Naive B cell (primary cell): ENCODE measurements at regions not wholly inside any gene's neighbourhood (a gene's known extent, or its start where the extent isn't known, plus 50 kb on each side); places are given as distances from the start of the nearest gene placed in this dataset.

ENCODE experiments used
- ATAC-seq, 2 donors: fragments of 150-1000 bp; cut with Tn5 transposase; 2 replicates each; pipeline ENCODE4 v1.10.0; 2021; ENCODE audit warnings: low read depth in 2 of 2, mild to moderate bottlenecking in 2 of 2, moderate library complexity in 2 of 2
- DNase-seq: peaks from one replicate; pipeline ENCODE4 v3.0.0; 2022
- H3K27ac Mint-ChIP-seq, 6 donors: one replicate each; pipeline ENCODE4 v1.8.0; 2020 to 2022; ENCODE audit warnings: mild to moderate bottlenecking in 6 of 6, mixed read lengths in 6 of 6, moderate library complexity in 5 of 6, inconsistent platforms in 2 of 6
- H3K27me3 Mint-ChIP-seq, 3 donors: one replicate each; pipeline ENCODE4 v1.8.0; 2021 to 2022; ENCODE audit warnings: mixed read lengths in 3 of 3, mild to moderate bottlenecking in 1 of 3
- H3K36me3 Mint-ChIP-seq, 2 donors: one replicate each; pipeline ENCODE4 v1.8.0; 2020 to 2022; ENCODE audit warnings: mixed read lengths in 2 of 2, inconsistent platforms in 1 of 2, mild to moderate bottlenecking in 1 of 2
- H3K4me1 Mint-ChIP-seq, 3 donors: one replicate each; pipeline ENCODE4 v1.8.0; 2020 to 2022; ENCODE audit warnings: mixed read lengths in 3 of 3, inconsistent platforms in 1 of 3, mild to moderate bottlenecking in 1 of 3, moderate library complexity in 1 of 3
- H3K4me3 Mint-ChIP-seq, 8 donors: one replicate each; pipeline ENCODE4 v1.8.0; 2020 to 2022; ENCODE audit warnings: mild to moderate bottlenecking in 8 of 8, mixed read lengths in 8 of 8, moderate library complexity in 8 of 8, inconsistent platforms in 2 of 8
- H3K9me3 Mint-ChIP-seq, 7 donors: one replicate each; pipeline ENCODE4 v1.8.0; 2020 to 2022; ENCODE audit warnings: mixed read lengths in 7 of 7, mild to moderate bottlenecking in 5 of 7, inconsistent platforms in 2 of 7, moderate library complexity in 1 of 7

- no peak for ATAC-seq
Measured at GRCh38 chr16:73616166-73616753, 568.3 kb upstream of the ZFHX3 start.

GRCh38 chr16:73615071-73615940, 567.4 kb upstream of the ZFHX3 start:
- Mint-ChIP-seq H3K36me3 (no peaks in the 10 kb centered on the region), H3K27me3 (peaks cover 0 to 34% (median 23%) of the 10 kb centered on the region in 3 donors), H3K4me1 (no peaks in the 10 kb centered on the region), H3K9me3 (peaks cover 0 to 7% (median 2%) of the 10 kb centered on the region in 7 donors), H3K27ac (no peak overlapping the region), H3K4me3 (no peak overlapping the region)
- no peak for ATAC-seq
- DNase-seq: no peak

More at GRCh38 chr16:73616166-73616753, 568.3 kb upstream of the ZFHX3 start:
- Mint-ChIP-seq H3K4me3 (no peak overlapping the region), H3K27ac (no peak overlapping the region), H3K9me3 (peaks cover 0 to 5% (median 2%) of the 10 kb centered on the region in 7 donors), H3K4me1 (no peaks in the 10 kb centered on the region), H3K27me3 (peaks cover 0 to 28% (median 16%) of the 10 kb centered on the region in 3 donors), H3K36me3 (no peaks in the 10 kb centered on the region)
- no peak for DNase-seq

- Mint-ChIP-seq H3K27ac (no peak overlapping the region), H3K36me3 (no peaks in the 10 kb centered on the region), H3K9me3 (peaks cover 0 to 7% (median 2%) of the 10 kb centered on the region in 7 donors), H3K4me3 (no peak overlapping the region), H3K4me1 (no peaks in the 10 kb centered on the region), H3K27me3 (peaks cover 0 to 36% (median 22%) of the 10 kb centered on the region in 3 donors)
- no peak for DNase-seq
- ATAC-seq: no peak
Measured at GRCh38 chr16:73614131-73614530, 566.2 kb upstream of the ZFHX3 start.

- ATAC-seq (no peak), DNase-seq (no peak)
- H3K27ac Mint-ChIP-seq: no peak overlapping the region
- peaks cover 0 to 4% of the 10 kb centered on the region in 2 donors for H3K36me3 Mint-ChIP-seq
- no peak overlapping the region for H3K4me3 Mint-ChIP-seq
- no peaks in the 10 kb centered on the region for H3K4me1 Mint-ChIP-seq
- H3K27me3 Mint-ChIP-seq: peaks cover 0 to 34% (median 29%) of the 10 kb centered on the region in 3 donors
- H3K9me3 Mint-ChIP-seq: peaks cover 0 to 10% (median 4%) of the 10 kb centered on the region in 7 donors
Measured at GRCh38 chr16:73610605-73611156, 562.8 kb upstream of the ZFHX3 start.

GRCh38 chr16:73610160-73610559, 562.2 kb upstream of the ZFHX3 start:
- peaks cover 0 to 28% (median 24%) of the 10 kb centered on the region in 3 donors for H3K27me3 Mint-ChIP-seq
- peaks cover 0 to 4% of the 10 kb centered on the region in 2 donors for H3K36me3 Mint-ChIP-seq
- H3K9me3 Mint-ChIP-seq: peaks cover 0 to 10% (median 4%) of the 10 kb centered on the region in 7 donors
- no peak for ATAC-seq
- DNase-seq: no peak
- no peak overlapping the region for H3K27ac Mint-ChIP-seq
- no peaks in the 10 kb centered on the region for H3K4me1 Mint-ChIP-seq
- H3K4me3 Mint-ChIP-seq: no peak overlapping the region

- Mint-ChIP-seq H3K27ac (no peak overlapping the region), H3K27me3 (peaks cover 0 to 22% (median 20%) of the 10 kb centered on the region in 3 donors), H3K4me3 (no peak overlapping the region), H3K9me3 (peaks cover 0 to 10% (median 4%) of the 10 kb centered on the region in 7 donors), H3K4me1 (no peaks in the 10 kb centered on the region), H3K36me3 (peaks cover 0 to 4% of the 10 kb centered on the region in 2 donors)
- DNase-seq: no peak
- no peak for ATAC-seq
Measured at GRCh38 chr16:73608911-73609310, 561.0 kb upstream of the ZFHX3 start.

- H3K27ac Mint-ChIP-seq: no peak overlapping the region
Measured at GRCh38 chr16:73605309-73605708, 557.4 kb upstream of the ZFHX3 start.

GRCh38 chr16:73601911-73602310, 554.0 kb upstream of the ZFHX3 start:
- no peaks in the 10 kb centered on the region for H3K27me3 Mint-ChIP-seq
- ATAC-seq: no peak
- no peak overlapping the region for H3K27ac Mint-ChIP-seq
- DNase-seq: no peak
- H3K4me3 Mint-ChIP-seq: no peak overlapping the region
- H3K9me3 Mint-ChIP-seq: peaks cover 0 to 6% (median 0%) of the 10 kb centered on the region in 7 donors
- H3K36me3 Mint-ChIP-seq: no peaks in the 10 kb centered on the region
- H3K4me1 Mint-ChIP-seq: no peaks in the 10 kb centered on the region

More at GRCh38 chr16:73605309-73605708, 557.4 kb upstream of the ZFHX3 start:
- Mint-ChIP-seq H3K9me3 (peaks cover 0 to 6% (median 4%) of the 10 kb centered on the region in 7 donors), H3K4me1 (no peaks in the 10 kb centered on the region), H3K27me3 (peaks cover 0 to 10% (median 6%) of the 10 kb centered on the region in 3 donors), H3K4me3 (no peak overlapping the region), H3K36me3 (peaks cover 0 to 4% of the 10 kb centered on the region in 2 donors)
- no peak for ATAC-seq
- DNase-seq: no peak

- DNase-seq (no peak), ATAC-seq (no peak)
- Mint-ChIP-seq H3K9me3 (peaks cover 0 to 2% (median 0%) of the 10 kb centered on the region in 7 donors), H3K27ac (no peak overlapping the region), H3K4me3 (no peak overlapping the region), H3K27me3 (no peaks in the 10 kb centered on the region), H3K4me1 (no peaks in the 10 kb centered on the region), H3K36me3 (no peaks in the 10 kb centered on the region)
Measured at GRCh38 chr16:73599870-73600269, 551.9 kb upstream of the ZFHX3 start.

- no peak for ATAC-seq
- Mint-ChIP-seq H3K9me3 (peaks cover 0 to 2% (median 0%) of the 10 kb centered on the region in 7 donors), H3K4me1 (no peaks in the 10 kb centered on the region), H3K36me3 (no peaks in the 10 kb centered on the region), H3K4me3 (no peak overlapping the region), H3K27ac (no peak overlapping the region), H3K27me3 (no peaks in the 10 kb centered on the region)
- no peak for DNase-seq
Measured at GRCh38 chr16:73599351-73599750, 551.4 kb upstream of the ZFHX3 start.

GRCh38 chr16:73584157-73584556, 536.2 kb upstream of the ZFHX3 start:
- Mint-ChIP-seq H3K4me3 (no peak overlapping the region), H3K4me1 (no peaks in the 10 kb centered on the region)
- no peak for ATAC-seq

GRCh38 chr16:73572135-73572828, 524.4 kb upstream of the ZFHX3 start:
- Mint-ChIP-seq H3K9me3 (peaks cover 0 to 7% (median 2%) of the 10 kb centered on the region in 7 donors), H3K27me3 (peaks cover 13 to 22% (median 21%) of the 10 kb centered on the region in 3 donors), H3K36me3 (no peaks in the 10 kb centered on the region), H3K4me3 (no peak overlapping the region), H3K27ac (no peak overlapping the region), H3K4me1 (no peaks in the 10 kb centered on the region)
- ATAC-seq: no peak
- DNase-seq: no peak

More at GRCh38 chr16:73584157-73584556, 536.2 kb upstream of the ZFHX3 start:
- Mint-ChIP-seq H3K27me3 (peaks cover 0 to 16% (median 6%) of the 10 kb centered on the region in 3 donors), H3K36me3 (no peaks in the 10 kb centered on the region), H3K27ac (no peak overlapping the region), H3K9me3 (peaks cover 0 to 20% (median 11%) of the 10 kb centered on the region in 7 donors)
- DNase-seq: no peak
